ENCODE measurements at regions not wholly inside any gene's neighbourhood (a gene's known extent, or its start where the extent isn't known, plus 50 kb on each side); places are given as distances from the start of the nearest gene placed in this dataset.

DNA sequence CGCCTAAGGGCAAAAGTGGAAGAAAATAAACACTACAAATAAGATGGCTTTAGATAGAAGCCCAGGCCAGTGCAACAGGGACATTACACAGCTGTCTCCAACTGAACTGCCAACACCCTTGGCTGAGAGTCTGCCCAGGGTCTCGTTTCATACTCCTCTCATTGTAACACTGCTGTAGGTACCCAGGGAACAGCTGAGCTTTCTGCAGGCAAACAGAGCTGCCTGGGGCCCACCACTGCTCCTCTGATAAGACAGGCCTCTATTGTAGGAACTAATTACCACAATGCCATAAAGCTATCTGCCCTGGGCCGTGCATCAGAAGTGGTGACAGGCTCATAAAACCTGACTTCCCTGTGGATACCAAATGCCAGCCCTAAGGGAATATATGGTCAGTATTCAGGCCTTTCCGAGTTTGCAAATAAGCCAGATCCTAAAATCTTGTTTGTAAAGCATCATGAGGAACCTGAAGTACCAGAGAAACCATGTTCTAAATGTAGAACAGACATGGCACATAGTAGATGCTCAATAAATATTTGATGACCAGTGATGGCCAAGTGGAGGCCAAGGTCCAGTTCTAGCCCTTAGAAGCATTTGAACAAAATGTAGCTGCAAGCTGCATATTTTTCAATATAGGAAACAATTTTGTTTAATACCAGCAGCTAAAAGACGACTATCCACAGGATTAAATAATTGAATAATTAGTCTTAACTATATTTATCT lies 84.3 kb upstream of the NEO1 start:
- TF ChIP-seq POLR2A (IDR thresholded peaks at IDR 0.05; ENCODE audit: low read length) (no peak), GATA1 (IDR thresholded peaks at IDR 0.05; ENCODE audit: low read depth, low read length) (no peak)

All from erythroblast (primary cell).